ENCODE measurements at regions not wholly inside any gene's neighbourhood (a gene's known extent, or its start where the extent isn't known, plus 50 kb on each side); places are given as distances from the start of the nearest gene placed in this dataset.

DNA sequence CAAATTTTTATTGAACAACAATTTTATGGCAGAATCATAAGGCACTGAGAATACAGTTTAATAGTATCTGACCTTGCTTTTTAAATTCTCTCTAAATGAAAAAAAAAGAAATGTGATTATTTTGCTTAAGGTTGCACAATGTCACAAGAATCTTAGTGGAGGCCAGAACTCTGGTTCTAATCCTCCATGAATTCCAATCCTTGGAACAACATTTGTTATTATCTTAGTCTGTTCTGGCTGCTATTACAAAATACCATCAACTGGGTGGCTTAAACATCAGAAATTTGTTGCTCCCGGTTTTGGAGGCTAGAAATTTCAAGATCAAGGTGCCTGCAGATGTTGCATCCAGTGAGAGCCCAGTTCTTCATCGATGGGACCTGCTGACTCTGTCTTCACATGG lies 158.2 kb upstream of the POM121L12 start:
- no peak for DNase-seq

DNA sequence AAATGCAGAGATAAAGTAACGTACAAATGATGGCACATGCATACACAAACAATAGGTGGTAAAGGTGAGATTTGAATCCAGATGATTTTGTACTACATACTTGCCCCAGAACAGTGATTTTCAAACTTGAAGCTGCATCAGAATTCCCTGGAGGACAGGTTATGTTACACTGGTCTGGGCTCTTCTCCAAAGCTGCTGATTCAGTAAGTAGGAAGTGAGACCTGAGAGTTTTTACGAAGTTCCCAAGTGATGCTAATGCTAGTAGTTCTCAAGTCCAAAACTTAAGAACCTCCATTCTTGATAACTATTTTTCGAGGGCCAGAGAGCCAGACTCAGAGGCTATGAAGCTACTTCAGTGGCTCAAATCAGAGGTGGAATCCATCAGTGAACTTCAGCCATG lies 159.0 kb upstream of the POM121L12 start:
- DNase-seq: no peak

GRCh38 chr7:52863652-52864051 lies 171.8 kb upstream of the POM121L12 start:
- no peak for DNase-seq

- DNase-seq: no peak
Observed at GRCh38 chr7:52862321-52862720, 173.1 kb upstream of the POM121L12 start.

GRCh38 chr7:52857367-52857766 lies 178.1 kb upstream of the POM121L12 start:
- no peak for DNase-seq

DNA sequence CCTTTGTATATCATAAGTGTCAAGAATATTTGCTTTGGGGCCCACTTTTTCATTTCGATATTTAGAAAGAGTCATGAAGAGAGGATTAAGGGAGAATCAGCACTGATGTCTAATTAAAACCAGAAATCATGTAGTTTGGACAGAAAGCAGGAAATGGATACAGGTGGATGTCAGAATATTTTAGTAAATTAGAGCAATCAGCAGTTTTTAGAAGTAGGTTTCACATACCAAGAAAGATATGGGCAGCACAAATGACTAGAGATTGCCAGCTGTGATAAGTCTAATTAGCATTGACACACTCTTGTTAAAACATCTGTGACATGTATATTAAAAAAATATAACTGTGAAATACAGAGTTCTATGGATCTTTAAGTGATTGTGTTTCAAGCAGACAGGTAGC lies 180.8 kb upstream of the POM121L12 start:
- no peak for DNase-seq

- DNase-seq: no peak
Observed at GRCh38 chr7:52851547-52851946, 183.9 kb upstream of the POM121L12 start.

- DNase-seq: no peak
Observed at GRCh38 chr7:52843436-52843835, 192.0 kb upstream of the POM121L12 start.

- DNase-seq: no peak
Observed at GRCh38 chr7:52842202-52842900, 193.1 kb upstream of the POM121L12 start.

DNA sequence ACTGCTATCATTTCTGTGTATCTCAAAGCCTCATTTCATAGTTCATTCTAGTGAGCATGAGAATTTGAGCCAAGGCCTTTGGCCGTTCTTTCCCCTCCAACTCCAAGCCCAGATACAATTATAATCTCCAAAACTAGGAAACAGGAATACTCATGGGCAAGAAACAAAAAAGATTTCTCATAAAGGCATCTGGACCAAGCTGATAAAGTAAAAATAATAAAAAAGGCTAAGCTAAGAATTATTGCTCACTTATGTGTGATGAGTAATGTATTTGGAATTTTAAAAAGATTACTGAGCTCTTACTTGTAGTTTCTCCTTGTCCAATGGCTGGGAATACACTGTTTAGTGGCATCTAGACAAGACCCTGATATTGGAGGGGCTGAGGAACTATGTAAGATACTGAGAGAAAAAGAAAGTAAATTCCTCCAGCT lies 196.4 kb upstream of the POM121L12 start:
- no peak for DNase-seq

GRCh38 chr7:52831321-52831720 lies 204.1 kb upstream of the POM121L12 start:
- no peak for DNase-seq

DNA sequence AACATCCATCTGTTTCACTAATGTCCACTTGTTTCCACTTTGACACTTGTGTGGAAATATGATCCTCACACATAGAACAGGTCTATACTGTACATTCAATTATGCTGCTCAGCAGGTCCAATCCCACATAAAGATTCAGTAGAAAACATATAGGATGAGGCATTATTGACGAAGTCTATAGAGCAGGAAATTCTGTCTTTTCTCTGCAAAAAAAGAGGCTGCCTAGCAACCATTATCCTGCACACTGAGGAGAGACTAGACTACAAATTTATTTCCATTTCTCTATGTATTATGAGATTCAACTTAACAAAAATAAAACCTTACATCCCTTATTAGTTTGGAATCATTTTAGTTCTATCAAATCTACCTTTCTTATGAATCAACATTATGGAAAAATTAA lies 204.6 kb upstream of the POM121L12 start:
- no peak for DNase-seq

DNA sequence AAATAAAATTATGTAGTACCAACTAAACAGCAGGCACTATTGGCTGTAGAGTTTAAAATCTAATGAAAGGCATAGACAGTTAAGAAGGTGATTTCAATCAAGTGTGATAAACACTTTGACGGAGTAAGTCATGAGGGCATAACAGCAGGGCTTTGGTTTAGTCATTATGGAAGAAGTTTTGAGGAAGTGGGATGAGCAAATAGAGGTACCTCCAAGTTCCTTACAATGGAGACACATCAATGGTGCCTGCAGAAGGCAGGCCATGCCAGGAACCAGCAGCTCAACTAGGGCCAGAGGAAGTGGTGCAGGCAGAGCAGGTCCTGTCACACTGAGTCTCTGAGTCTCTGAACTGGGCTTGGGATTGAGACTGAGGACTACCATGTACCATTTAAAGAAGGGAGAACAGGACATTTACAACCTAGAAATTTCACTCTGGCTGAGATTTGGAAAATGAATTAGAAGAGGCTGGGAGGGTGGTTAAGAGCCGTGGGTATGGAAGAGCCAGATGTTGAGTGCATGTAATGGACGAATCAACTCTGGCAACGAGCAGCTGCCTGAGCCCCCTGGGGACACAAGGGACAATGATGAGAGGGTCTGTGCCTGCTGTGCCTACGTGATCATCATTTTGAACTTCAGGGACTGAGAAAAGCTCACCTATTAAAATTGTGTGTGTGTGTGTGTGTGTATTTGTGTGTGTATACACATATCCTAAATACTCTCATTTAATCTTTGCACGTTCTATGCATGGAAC lies 208.7 kb upstream of the POM121L12 start:
- no peak for DNase-seq

DNA sequence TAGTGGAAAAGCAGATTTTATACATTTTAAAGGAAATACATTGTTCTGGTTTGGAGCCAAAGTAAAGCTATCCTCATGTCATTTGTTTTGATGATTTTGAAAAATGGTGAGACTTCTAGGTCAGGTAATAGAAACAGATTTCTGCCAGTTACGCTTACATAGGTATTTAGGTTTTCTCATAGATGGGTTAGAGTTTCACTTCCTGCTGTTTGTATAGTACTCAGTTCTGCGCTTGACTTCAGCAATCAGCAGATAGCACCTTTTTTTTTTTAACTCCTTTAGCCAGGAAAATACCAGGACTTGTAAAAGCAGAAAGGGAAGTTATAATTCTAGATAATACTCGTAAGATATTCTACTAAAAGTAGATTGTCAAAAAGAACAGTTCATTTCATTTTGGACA lies 209.8 kb upstream of the POM121L12 start:
- no peak for DNase-seq

GRCh38 chr7:52811537-52811936 lies 223.9 kb upstream of the POM121L12 start:
- DNase-seq: no peak

DNA sequence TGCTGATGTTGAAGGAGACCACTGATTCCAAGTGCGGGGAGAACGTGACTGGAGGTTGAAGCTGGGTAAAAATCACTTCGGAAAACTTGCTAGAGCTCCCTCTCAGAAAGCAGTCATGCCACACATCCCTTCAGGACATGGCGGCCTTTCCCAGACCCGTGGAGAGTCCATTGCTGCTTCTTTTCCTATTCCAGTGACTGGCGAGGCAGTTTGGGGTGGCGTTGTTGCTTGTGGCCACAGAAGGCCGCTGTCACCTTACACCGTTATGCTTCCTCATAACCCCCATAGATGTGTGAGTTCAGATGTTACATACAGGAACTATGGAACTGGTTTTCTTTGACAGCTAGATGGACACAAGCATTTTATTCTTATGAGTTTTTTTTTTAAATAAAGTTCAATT lies 235.6 kb upstream of the POM121L12 start:
- no peak for DNase-seq

DNA sequence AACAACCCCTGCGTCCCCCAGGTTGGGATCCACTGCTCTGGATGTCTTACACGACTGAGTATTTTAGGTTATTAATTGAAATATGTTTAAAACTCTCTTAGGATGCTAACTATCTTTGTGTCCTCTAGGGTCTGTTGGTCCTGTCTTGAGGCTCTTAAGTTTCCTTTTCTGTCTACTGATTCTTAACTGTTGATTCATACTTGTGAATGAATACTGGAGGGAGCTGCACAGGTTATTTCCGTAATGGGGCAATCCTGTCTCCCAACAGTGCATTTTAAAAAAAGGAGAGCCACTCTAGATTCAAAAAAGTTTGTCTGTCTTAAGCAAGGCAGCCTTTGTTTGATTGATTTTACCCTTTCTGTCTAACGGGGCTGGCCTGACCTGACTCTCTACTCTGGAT lies 237.6 kb upstream of the POM121L12 start:
- DNase-seq: no peak

DNA sequence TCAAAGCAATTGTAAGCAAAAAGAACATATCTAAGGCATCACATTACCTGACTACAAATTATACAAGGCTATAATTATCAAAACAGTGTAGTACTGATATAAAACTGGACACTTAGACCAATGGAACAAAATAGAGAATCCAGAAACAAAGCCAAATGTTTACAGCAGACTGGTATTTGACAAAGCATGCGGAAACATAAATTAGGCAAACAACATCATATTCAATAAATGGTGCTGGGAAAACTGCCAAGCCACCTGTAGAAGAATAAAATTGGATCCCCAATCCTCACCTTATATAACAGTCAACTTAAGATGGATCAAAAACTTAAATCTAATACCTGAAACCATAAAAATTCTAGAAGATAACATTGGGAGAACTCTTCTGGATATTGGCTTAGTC lies 240.8 kb upstream of the POM121L12 start:
- no peak for DNase-seq

- DNase-seq: no peak
Observed at GRCh38 chr7:52791176-52791700, 244.2 kb upstream of the POM121L12 start.

- DNase-seq: no peak
Observed at GRCh38 chr7:52786174-52786573, 249.3 kb upstream of the POM121L12 start.

- no peak for DNase-seq
Observed at GRCh38 chr7:52782348-52782747, 253.1 kb upstream of the POM121L12 start.

DNA sequence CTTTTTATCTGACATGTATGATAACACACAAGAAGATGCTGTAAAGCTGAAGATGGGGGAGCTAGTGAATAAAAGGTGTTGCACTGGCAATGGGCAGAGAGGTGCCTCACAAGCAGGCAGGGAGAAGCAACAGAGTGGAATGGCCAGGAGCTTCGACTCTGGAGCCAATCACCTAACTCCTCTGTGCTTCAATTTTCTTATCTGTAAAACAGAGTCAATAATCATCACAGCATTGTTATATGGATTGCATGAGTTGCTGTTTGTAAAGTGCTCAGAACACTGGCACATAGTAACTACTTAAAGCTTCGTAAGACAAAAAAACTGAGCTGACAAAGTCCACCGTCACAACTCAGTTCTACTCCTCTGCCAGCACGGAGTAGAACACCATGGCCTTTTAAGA lies 254.2 kb upstream of the POM121L12 start:
- no peak for DNase-seq

DNA sequence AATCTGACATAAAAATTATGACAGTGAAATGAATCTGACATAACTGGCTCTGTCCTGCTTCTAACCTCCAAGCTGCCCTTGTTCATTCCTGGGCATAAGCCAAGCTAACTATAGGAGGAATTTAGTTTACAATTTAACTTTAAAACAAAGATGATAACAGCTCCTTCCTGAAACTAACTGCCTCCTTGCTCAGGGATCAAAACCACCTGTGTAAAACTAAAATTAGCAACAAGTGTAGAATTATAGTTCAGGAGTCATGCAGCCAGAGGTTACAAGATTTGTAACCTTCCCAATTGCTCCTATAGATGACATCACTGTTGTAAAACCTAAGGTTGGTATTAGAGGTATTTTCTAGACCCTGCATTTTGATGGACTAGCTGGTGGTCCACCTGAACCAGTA lies 256.4 kb upstream of the POM121L12 start:
- DNase-seq: no peak

DNA sequence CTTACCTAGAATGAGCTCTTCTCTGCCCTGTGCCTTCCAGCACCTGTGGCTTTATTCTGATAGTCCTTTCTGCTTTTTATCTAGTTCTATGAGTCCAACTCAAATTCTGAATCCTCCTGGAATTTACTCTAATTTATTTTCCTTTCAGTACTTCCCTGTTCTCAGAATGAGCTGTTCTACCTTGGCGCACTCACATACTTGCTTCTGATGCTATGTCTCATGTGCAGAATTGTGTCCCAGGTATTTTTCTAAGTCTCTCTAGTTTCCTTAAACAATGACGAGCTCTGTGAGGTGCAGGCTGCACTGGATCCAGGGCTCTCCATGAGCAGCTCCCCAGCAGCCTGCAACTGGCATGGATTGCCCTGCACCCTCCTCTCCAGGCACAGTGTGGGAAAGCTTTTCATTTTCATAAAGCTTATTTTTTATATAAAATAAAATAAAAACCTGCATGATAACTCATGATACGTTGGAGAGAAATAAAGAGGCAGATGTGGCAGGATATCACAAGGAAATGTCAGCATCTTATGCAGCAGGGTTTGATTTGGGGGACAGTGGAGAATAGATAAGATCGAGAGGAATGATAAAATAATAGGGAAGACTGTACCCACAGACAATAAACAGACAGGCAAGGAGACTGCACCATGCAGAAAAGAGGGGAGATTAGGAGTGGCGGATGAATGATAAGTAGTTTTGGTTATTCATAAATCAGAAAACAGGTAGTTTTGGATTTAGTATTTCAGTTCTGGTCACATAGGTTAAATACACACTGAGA lies 258.2 kb upstream of the POM121L12 start:
- no peak for DNase-seq
